ENCODE measurements at regions not wholly inside any gene's neighbourhood (a gene's known extent, or its start where the extent isn't known, plus 50 kb on each side); places are given as distances from the start of the nearest gene placed in this dataset.

GRCh38 chr3:153889905-153890334, 231.3 kb upstream of the ARHGEF26 start:
- TF ChIP-seq TAF1 (IDR thresholded peaks at IDR 0.05; ENCODE audit: borderline replicate concordance, low read depth, low read length) (no peak), POLR2A (IDR thresholded peaks at IDR 0.05; ENCODE audit: low read depth, low read length) (no peak)
